ENCODE measurements at regions not wholly inside any gene's neighbourhood (a gene's known extent, or its start where the extent isn't known, plus 50 kb on each side); places are given as distances from the start of the nearest gene placed in this dataset.

GRCh38 chr4:32748498-32748897 lies 2028.3 kb downstream of the PCDH7 start:
- BruUV-seq (replicated peaks): no TSS peak
- Histone ChIP-seq H3K4me1 (ENCODE audit: control insufficient read depth in 1 of 2, insufficient read depth in 2 of 2, low read length in 2 of 2) (no peaks in the 10 kb centered on the region), H3K79me2 (ENCODE audit: insufficient read depth, low read length) (no peaks in the 10 kb centered on the region), H3K9me2 (ENCODE audit: insufficient read depth) (no peaks in the 10 kb centered on the region), H3K27me3 (ENCODE audit: insufficient read depth, low read length) (no peaks in the 10 kb centered on the region), H2AFZ (ENCODE audit: low read depth, low read length, poor library complexity, severe bottlenecking) (no peak overlapping the region), H3K9ac (ENCODE audit: low read length) (no peak overlapping the region), H3K9me3 (ENCODE audit: control insufficient read depth in 1 of 2, insufficient read depth in 1 of 2, low read depth in 1 of 2, low read length in 2 of 2) (no peaks in the 10 kb centered on the region), H3K36me3 (ENCODE audit: control insufficient read depth in 1 of 2, insufficient read depth in 2 of 2, low read length in 2 of 2) (no peaks in the 10 kb centered on the region), H3K27ac (ENCODE audit: low read depth, low read length) (no peak overlapping the region), H3K4me2 (ENCODE audit: low read length) (no peak overlapping the region), H3K4me3 (replicated peaks in 1 of 2; ENCODE audit: low read depth in 1 of 2, low read length in 2 of 2) (no peak overlapping the region), H4K20me1 (ENCODE audit: insufficient read depth) (no peaks in the 10 kb centered on the region)
- CTCF ChIA-PET: no interaction called here
- RAD21 ChIA-PET (ENCODE audit: low non-redundant PET in 1 of 2, low total read pairs in 2 of 2, uncharacterized antibody in 2 of 2, unreplicated experiment in 2 of 2): no interaction called here
- 0 out of 2 replicates have a peak, but pooled peaks have one; percentile 22 for ATAC-seq
- DNase-seq (ENCODE audit: low read depth, low spot score): no peak
- TF ChIP-seq SIN3A (IDR thresholded peaks at IDR 0.05; ENCODE audit: low read depth) (no peak), ZFX (IDR thresholded peaks at IDR 0.05) (no peak), CTCF (IDR thresholded peaks at IDR 0.05 in 2 of 3, conservative IDR thresholded peaks at IDR 0.05 in 1 of 3; ENCODE audit: borderline replicate concordance in 1 of 3, insufficient read depth in 1 of 3, low read depth in 2 of 3, low read length in 2 of 3) (no peak), FOSL1 (IDR thresholded peaks at IDR 0.05; ENCODE audit: low read depth) (no peak), ELF1 (IDR thresholded peaks at IDR 0.05; ENCODE audit: borderline replicate concordance, low read depth) (no peak), MAX (IDR thresholded peaks at IDR 0.05) (no peak), EZH2 (IDR thresholded peaks at IDR 0.05) (no peak), ATF3 (IDR thresholded peaks at IDR 0.05) (no peak), JUND (IDR thresholded peaks at IDR 0.05) (no peak), CEBPB (IDR thresholded peaks at IDR 0.05; ENCODE audit: low read depth) (no peak), SP1 (IDR thresholded peaks at IDR 0.05; ENCODE audit: low read depth) (no peak), SRF (IDR thresholded peaks at IDR 0.05; ENCODE audit: low read depth) (no peak), POLR2A (IDR thresholded peaks at IDR 0.05; ENCODE audit: borderline replicate concordance, extremely low read depth, insufficient read depth, insufficient read length) (no peak), POLR2AphosphoS5 (IDR thresholded peaks at IDR 0.05; ENCODE audit: low read depth, low read length) (no peak), EZH2phosphoT487 (IDR thresholded peaks at IDR 0.05; ENCODE audit: borderline replicate concordance) (no peak), YY1 (IDR thresholded peaks at IDR 0.05; ENCODE audit: extremely low read depth, insufficient replicate concordance, low read depth, low read length) (no peak), CBX3 (IDR thresholded peaks at IDR 0.05; ENCODE audit: low read depth) (no peak), REST (IDR thresholded peaks at IDR 0.05; ENCODE audit: low read depth) (no peak), ZNF274 (IDR thresholded peaks at IDR 0.05; ENCODE audit: low read depth, low read length) (no peak)
- intact Hi-C loops (cut with micrococcal nuclease): no loop called here
- POLR2A ChIA-PET: interaction anchor here (0.6 kb wide), 1 partner anchor 11 kb away, joined by 3 read pairs; no protein-coding TSS in a partner anchor

Data from HCT116 (cell line).